WTC11 (cell line): ENCODE measurements at regions not wholly inside any gene's neighbourhood (a gene's known extent, or its start where the extent isn't known, plus 50 kb on each side); places are given as distances from the start of the nearest gene placed in this dataset.

Experiments
- ATAC-seq: fragments of 200-7000 bp; cut with Tn5 transposase; 2 replicates; pipeline ENCODE4 v1.10.0; 2021; ENCODE audit warnings: mild to moderate bottlenecking, moderate library complexity
- CTCF ChIA-PET: fragments of 300-600 bp; sonication (Branson Sonifier 250); formaldehyde crosslinking; loops from one replicate; lab custom pipeline; 2021; ENCODE audit warnings: antibody characterized with exemption; lab: Charles Lee
- POLR2A ChIA-PET: fragments of 350-600 bp; sonication (Branson Sonifier 250); formaldehyde crosslinking; loops from one replicate; lab custom pipeline; 2021; ENCODE audit warnings: antibody characterized with exemption; lab: Charles Lee
- DNase-seq: peaks from one replicate; pipeline ENCODE4 v3.0.0; 2021; ENCODE audit warnings: low spot score
- H3K27ac Mint-ChIP-seq: 2 replicates; pipeline ENCODE4 v1.8.0; 2021; ENCODE audit warnings: mixed read lengths
- H3K27me3 Mint-ChIP-seq: 2 replicates; pipeline ENCODE4 v1.8.0; 2021; ENCODE audit warnings: low read depth, mild to moderate bottlenecking, moderate library complexity, mixed read lengths
- H3K36me3 Mint-ChIP-seq: 2 replicates; pipeline ENCODE4 v1.8.0; 2021; ENCODE audit warnings: mixed read lengths
- H3K4me1 Mint-ChIP-seq: 2 replicates; pipeline ENCODE4 v1.8.0; 2022; ENCODE audit warnings: mixed read lengths
- H3K4me3 Mint-ChIP-seq: 2 replicates; pipeline ENCODE4 v1.8.0; 2021; ENCODE audit warnings: mild to moderate bottlenecking, moderate library complexity, mixed read lengths
- H3K9me3 Mint-ChIP-seq: 2 replicates; pipeline ENCODE4 v1.8.0; 2021; ENCODE audit warnings: mixed read lengths
- ATF1 ChIP-seq: sonication (generic); formaldehyde crosslinking; IDR thresholded peaks from 2 replicates; pipeline ENCODE4 v1.8.1; 2023; ENCODE audit warnings: mild to moderate bottlenecking, moderate library complexity, missing genetic modification reagents
- ATF2 ChIP-seq: sonication (generic); formaldehyde crosslinking; IDR thresholded peaks from 2 replicates; pipeline ENCODE4 v1.8.1; 2022; ENCODE audit warnings: low read depth, missing genetic modification reagents, borderline replicate concordance
- CREM ChIP-seq: sonication (generic); formaldehyde crosslinking; IDR thresholded peaks from 2 replicates; pipeline ENCODE4 v1.8.1; 2022; ENCODE audit warnings: mild to moderate bottlenecking, missing genetic modification reagents, moderate library complexity
- E2F5 ChIP-seq: sonication (generic); formaldehyde crosslinking; IDR thresholded peaks from 2 replicates; pipeline ENCODE4 v1.8.1; 2022; ENCODE audit warnings: mild to moderate bottlenecking, moderate library complexity, missing genetic modification reagents
- ETV6 ChIP-seq: sonication (generic); formaldehyde crosslinking; IDR thresholded peaks from 2 replicates; pipeline ENCODE4 v1.8.1; 2022; ENCODE audit warnings: mild to moderate bottlenecking, missing genetic modification reagents
- FOXP4 ChIP-seq: sonication (generic); formaldehyde crosslinking; IDR thresholded peaks from 2 replicates; pipeline ENCODE4 v1.8.0; 2022; ENCODE audit warnings: mild to moderate bottlenecking, missing genetic modification reagents
- HMGA2 ChIP-seq: fragments of 250-450 bp; sonication (Bioruptor Pico); IDR thresholded peaks from 2 replicates; pipeline ENCODE4 v1.4.0; 2021; ENCODE audit warnings: mild to moderate bottlenecking, moderate library complexity
- MYBL2 ChIP-seq: sonication (generic); formaldehyde crosslinking; IDR thresholded peaks from 2 replicates; pipeline ENCODE4 v1.8.1; 2023; ENCODE audit warnings: mild to moderate bottlenecking, moderate library complexity, missing genetic modification reagents
- NFE2L1 ChIP-seq: sonication (generic); formaldehyde crosslinking; IDR thresholded peaks from 2 replicates; pipeline ENCODE4 v1.8.1; 2023; ENCODE audit warnings: missing genetic modification reagents
- NR2C2 ChIP-seq: sonication (generic); formaldehyde crosslinking; IDR thresholded peaks from 2 replicates; pipeline ENCODE4 v1.8.0; 2022; ENCODE audit warnings: mild to moderate bottlenecking, missing genetic modification reagents
- PREB ChIP-seq: sonication (generic); formaldehyde crosslinking; IDR thresholded peaks from 2 replicates; pipeline ENCODE4 v1.8.1; 2022; ENCODE audit warnings: mild to moderate bottlenecking, missing genetic modification reagents, moderate library complexity, borderline replicate concordance
- RORB ChIP-seq: fragments of 250-450 bp; sonication (Bioruptor Pico); IDR thresholded peaks from 2 replicates; pipeline ENCODE4 v1.9.0; 2021; ENCODE audit warnings: mild to moderate bottlenecking
- SMAD3 ChIP-seq: sonication (generic); formaldehyde crosslinking; IDR thresholded peaks from 2 replicates; pipeline ENCODE4 v1.8.0; 2022; ENCODE audit warnings: missing genetic modification reagents, mild to moderate bottlenecking, borderline replicate concordance
- STAT6 ChIP-seq: sonication (generic); formaldehyde crosslinking; conservative IDR thresholded peaks from 2 replicates; pipeline ENCODE4 v1.8.1; 2023; ENCODE audit warnings: mild to moderate bottlenecking, low read depth, missing genetic modification reagents, moderate library complexity
- TEAD1 ChIP-seq: sonication (generic); formaldehyde crosslinking; IDR thresholded peaks from 2 replicates; pipeline ENCODE4 v1.8.0; 2022; ENCODE audit warnings: mild to moderate bottlenecking, missing genetic modification reagents
- USF1 ChIP-seq: sonication (generic); formaldehyde crosslinking; IDR thresholded peaks from 2 replicates; pipeline ENCODE4 v1.8.0; 2022; ENCODE audit warnings: mild to moderate bottlenecking, missing genetic modification reagents
- ZNF121 ChIP-seq: sonication (generic); formaldehyde crosslinking; IDR thresholded peaks from 2 replicates; pipeline ENCODE4 v1.8.0; 2023; ENCODE audit warnings: missing genetic modification reagents
- ZNF219 ChIP-seq: sonication (generic); formaldehyde crosslinking; IDR thresholded peaks from 2 replicates; pipeline ENCODE4 v1.8.0; 2023; ENCODE audit warnings: missing genetic modification reagents, mild to moderate bottlenecking, borderline replicate concordance
- ZNF232 ChIP-seq: sonication (generic); formaldehyde crosslinking; IDR thresholded peaks from 2 replicates; pipeline ENCODE4 v1.8.0; 2022; ENCODE audit warnings: mild to moderate bottlenecking, missing genetic modification reagents
- ZNF263 ChIP-seq: sonication (generic); formaldehyde crosslinking; IDR thresholded peaks from 2 replicates; pipeline ENCODE4 v1.8.1; 2022; ENCODE audit warnings: low read depth, mild to moderate bottlenecking, moderate library complexity, missing genetic modification reagents
- ZNF317 ChIP-seq: sonication (generic); formaldehyde crosslinking; IDR thresholded peaks from 2 replicates; pipeline ENCODE4 v1.8.1; 2023; ENCODE audit warnings: low read depth, mild to moderate bottlenecking, moderate library complexity, missing genetic modification reagents, borderline replicate concordance

GRCh38 chr6:9761220-9761619 lies 653.7 kb downstream of the TFAP2A start:
- TF ChIP-seq PREB (CRISPR knock-in tag) (no peak), RORB (CRISPR knock-in tag) (no peak), FOXP4 (CRISPR knock-in tag) (no peak), STAT6 (no peak), ZNF121 (CRISPR knock-in tag) (no peak), NR2C2 (CRISPR knock-in tag) (no peak), CREM (no peak), ATF2 (CRISPR knock-in tag) (no peak), ATF1 (no peak), SMAD3 (CRISPR knock-in tag) (no peak), MYBL2 (CRISPR knock-in tag) (no peak), ZNF263 (CRISPR knock-in tag) (no peak), USF1 (CRISPR knock-in tag) (no peak), ZNF219 (CRISPR knock-in tag) (no peak)
- Mint-ChIP-seq H3K27me3 (no peaks in the 10 kb centered on the region), H3K4me1 (peaks cover 13% of the 10 kb centered on the region), H3K9me3 (no peaks in the 10 kb centered on the region), H3K4me3 (no peak overlapping the region), H3K27ac (no peak overlapping the region), H3K36me3 (no peaks in the 10 kb centered on the region)
- POLR2A ChIA-PET = no interaction called here
- CTCF ChIA-PET = no interaction called here
- ATAC-seq = no peak
- DNase-seq = no peak

- Mint-ChIP-seq H3K4me1 (no peaks in the 10 kb centered on the region), H3K36me3 (no peaks in the 10 kb centered on the region), H3K9me3 (0 out of 2 replicates have a peak, but pooled peaks cover 6% of the 10 kb centered on the region), H3K4me3 (no peak overlapping the region), H3K27me3 (no peaks in the 10 kb centered on the region), H3K27ac (no peak overlapping the region)
- ATAC-seq = no peak
- POLR2A ChIA-PET = no interaction called here
- no peak for TF ChIP-seq ZNF232 (CRISPR knock-in tag)
- no peak for TF ChIP-seq ZNF317 (CRISPR knock-in tag)
- TF ChIP-seq E2F5 (CRISPR knock-in tag) = no peak
- no peak for TF ChIP-seq TEAD1 (CRISPR knock-in tag)
- no peak for TF ChIP-seq NFE2L1 (CRISPR knock-in tag)
- TF ChIP-seq HMGA2 (CRISPR knock-in tag) = no peak
- TF ChIP-seq ETV6 = no peak
- DNase-seq = no peak
- CTCF ChIA-PET = no interaction called here
Measured at GRCh38 chr6:9754515-9754914, 660.4 kb downstream of the TFAP2A start.
